ENCODE measurements at regions not wholly inside any gene's neighbourhood (a gene's known extent, or its start where the extent isn't known, plus 50 kb on each side); places are given as distances from the start of the nearest gene placed in this dataset.

DNA sequence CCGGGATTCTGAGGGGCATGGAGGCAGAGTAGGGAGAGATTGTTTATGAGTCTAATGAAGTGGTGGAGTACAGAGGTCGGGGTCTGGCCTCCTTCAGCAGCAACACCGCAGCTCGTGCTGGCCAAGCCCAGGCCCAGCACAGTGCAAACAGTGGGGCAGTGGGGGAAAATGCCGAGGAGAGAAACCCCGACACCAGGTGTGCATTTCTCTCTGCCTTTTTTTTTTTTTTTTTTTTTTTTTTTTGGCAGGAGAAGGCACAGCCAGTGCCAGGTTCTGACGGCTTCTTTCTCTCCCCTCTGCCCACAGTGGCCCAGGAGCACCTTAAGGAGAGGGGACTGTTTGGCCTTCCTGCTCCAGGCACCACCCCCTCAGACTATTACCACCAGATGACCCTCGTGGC, 219.3 kb downstream of the GLI2 start:
- no peak for DNase-seq

DNA sequence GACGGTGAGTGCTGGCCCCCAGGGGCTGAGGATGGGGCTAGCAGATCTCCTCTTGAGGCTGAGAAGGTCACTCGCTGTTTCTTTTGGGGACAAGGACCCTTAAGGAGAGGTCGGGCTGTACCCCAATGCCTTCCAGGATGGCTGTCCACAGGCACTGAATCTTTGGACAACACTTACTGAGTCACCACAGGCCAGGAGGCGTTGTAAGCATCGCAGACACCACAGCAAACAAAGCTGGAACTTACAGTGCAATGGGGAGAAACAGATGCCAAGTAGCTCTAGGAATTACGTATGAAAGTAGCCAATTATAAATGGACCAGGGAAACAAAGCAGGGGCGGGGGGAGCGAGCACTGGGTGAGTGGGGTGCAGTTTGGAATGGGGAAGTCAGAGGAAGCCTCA, 219.8 kb downstream of the GLI2 start:
- no peak for DNase-seq

DNA sequence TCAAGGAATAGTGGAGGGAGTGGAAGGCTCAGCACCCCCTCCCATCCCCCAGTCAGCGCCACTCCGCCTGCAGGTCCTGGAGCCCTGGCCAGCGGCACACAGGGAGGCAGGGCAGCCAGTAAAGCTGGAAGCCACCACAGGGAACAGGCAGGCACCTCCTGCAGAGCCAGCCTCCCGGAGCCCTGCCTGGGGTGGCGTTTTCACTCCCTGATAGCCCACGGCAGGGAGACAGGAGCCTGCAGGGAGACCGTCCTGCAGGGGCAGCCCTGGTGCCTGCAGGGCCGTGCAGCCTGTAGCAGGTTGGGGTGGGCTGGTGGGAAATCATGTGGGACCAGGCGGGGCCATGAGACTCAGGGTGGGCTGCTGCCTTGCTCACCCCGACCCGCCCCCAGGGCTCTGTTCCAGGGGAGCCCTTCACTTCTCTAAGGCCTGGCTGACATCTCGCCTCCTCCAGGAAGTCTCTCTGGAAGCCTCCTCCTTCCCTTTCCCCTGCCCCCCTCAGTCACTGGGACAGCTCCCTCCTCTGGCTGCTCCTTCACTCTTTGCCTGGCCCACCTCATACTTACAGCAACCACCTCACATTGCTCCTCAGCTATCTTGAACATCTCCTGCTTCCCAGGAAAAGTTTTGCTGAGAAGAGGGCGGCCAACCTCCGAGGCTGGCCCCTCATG, 221.0 kb downstream of the GLI2 start:
- no peak for DNase-seq

DNA sequence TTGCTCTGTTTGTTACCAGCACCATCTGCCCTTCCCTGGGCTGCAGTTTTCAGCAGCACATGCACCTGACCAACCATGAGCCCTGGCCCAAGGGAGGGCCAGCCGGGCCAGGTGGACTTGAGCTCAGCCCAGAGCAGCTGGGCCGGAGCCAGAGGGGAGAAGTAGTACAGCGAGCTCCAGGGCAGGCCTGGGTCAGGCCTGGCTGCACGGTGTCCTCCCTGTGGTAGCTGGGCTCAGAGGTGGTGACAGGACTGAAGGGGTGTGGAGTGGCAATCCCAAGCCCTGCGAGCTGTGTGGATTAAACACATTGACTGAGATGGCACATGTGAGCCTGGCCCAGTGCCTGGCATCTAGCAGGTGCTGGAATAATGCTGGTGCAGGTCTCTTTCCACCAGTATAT, 222.2 kb downstream of the GLI2 start:
- DNase-seq, result no peak

DNA sequence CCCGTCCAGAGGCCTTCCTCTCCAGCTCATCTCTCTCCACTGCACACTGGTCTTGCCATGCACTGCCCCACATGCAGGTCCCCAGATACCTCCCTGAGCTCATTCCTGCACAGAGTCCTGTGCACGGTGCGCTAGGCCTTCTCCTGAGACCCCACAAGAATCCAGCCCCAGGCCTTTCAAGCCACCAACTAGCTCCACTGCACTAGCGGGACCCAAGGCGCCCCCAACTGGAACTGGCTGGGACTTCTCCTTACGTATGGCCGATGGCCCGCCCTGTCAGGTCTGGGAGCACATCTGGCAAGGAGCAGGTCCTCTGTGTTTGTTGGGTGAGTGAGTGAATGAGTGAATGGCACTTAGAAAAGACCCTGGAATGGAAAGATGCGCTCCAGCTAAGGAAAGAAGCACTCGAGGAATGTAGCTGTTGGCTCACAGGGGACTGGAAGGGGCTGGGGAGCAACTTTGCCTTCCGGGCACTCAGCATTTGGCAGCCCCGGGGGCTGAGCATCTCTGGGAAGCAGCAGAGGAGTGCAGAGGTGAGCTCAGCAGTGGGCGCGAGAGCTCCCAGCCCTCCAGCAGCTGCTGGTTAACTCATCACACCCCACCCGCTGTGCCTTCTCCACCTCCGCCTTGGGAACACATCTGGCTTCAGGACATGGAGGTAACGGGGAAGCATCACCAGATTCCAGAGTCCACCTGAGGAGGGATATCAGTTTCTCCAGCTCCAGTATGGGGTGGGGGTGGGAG, 223.1 kb downstream of the GLI2 start:
- no peak for DNase-seq

DNA sequence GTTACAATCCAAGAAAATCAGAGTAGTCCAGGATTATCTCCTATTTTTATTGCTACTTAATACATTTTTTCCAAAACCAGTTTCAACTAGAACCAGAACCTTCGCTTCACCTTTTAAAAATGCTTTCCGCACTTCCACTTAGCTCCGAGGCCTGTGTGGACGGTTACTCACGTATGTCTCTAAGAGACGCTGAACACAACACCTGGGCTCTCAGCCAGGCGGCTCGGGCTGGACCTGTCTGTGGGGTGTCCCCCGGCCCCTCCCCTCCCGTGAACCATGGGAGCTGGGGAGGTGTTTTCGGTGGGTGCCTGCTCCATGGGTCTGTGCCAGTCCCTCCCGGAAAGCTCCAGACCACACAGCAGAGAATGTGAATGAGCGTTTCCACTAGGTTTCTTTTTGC, 223.8 kb downstream of the GLI2 start:
- no peak for DNase-seq

DNA sequence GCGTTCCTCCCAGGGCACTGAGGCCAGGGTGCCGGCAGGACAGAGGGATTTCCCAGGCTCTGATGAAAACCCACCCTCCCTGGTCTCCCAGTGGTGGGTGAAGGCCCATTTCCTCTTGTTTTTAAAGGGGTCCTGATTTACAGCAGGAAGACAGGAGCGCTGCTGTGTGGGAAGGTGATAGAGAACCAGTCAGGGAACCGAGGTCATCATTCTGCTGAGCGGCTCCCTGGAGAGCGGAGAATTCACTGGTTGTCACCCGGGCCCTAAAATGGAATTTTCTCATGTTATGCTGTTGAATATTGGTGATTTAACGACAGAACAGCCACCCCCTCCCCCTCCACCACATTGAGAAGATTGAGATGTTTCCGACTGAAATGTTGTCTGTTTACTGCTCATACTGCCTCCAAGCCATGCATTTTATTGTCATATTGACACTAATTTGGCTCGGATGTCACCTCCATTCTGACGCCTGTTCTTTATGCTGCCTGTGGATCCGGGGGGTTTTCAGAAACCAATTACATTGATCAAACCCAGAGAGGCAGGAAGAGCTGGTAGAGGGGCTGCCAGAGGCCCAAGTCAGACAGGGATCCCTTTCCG, 225.2 kb downstream of the GLI2 start:
- no peak for DNase-seq

DNA sequence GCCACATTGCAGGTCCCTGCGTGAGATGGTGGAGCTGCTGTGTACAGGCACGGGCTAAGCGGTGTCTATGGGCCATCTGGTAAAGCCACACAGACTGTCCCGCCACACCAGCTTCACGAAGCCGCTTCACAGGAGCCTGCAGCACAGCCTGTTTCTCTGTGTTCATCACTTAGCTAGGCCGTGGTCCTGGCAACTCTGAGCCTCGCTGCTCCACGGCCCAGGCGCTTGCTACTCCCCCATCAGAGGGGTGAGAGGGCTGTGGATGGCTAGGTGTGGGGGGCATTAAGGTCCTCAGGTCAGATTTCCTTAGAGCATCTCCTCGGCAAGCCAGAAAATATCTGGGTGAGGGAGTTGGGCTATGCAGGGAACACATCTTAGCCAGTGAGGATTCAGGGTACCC, 225.7 kb downstream of the GLI2 start:
- no peak for DNase-seq

DNA sequence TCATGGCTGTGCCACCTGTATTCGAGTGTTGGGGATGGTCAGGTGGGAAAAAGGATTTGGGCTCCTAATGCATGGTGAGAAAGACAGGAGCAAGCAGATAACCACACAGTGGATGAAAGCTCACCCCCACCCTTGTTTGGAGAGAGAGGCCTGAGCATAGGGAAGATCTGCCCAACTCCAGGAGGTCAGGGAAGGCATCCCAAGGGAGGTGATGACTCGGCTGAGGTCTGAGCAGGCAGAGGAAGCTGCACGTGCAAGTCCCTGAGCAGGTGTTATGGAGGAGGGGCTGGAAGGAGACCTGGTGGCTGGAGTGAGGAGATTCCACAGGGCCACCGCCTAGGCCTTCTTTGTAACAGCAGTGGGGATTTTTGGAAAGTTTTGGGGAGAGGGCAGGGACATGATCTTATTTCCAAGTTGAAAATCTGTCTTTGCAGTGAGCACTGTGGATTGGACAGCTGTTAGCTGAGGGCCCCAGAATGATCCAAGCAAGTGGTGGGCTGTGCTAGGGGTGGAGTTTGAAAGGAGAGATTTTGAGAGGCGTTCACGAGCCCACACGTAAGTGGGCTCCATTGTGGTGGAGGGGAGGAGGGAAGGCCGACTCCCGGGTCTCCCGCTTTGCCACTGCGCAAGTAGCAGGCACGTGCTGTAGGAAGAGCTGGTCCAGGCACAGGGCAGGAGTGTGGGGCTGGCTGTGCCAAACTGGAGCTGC, 228.5 kb downstream of the GLI2 start:
- DNase-seq, result peak; percentile 27

DNA sequence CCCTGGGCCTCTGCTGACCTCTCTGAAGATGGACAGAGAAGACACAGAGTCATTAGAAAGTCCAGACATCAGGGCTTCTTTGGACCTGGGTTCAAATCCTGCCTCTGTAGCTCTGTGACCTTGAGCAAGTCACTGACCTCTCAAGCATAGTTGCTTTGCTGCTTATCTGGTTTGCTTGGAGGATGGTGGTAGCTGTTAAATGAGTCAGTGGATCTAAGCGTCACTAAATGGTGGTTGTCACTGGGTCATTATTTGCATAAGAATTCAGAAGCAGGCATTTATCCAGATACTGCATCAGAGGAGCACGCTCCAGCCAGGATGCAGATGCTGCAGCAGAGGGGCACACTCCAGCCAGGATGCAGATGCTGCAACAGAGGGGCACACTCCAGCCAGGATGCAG, 229.2 kb downstream of the GLI2 start:
- peak; percentile 47 for DNase-seq

DNA sequence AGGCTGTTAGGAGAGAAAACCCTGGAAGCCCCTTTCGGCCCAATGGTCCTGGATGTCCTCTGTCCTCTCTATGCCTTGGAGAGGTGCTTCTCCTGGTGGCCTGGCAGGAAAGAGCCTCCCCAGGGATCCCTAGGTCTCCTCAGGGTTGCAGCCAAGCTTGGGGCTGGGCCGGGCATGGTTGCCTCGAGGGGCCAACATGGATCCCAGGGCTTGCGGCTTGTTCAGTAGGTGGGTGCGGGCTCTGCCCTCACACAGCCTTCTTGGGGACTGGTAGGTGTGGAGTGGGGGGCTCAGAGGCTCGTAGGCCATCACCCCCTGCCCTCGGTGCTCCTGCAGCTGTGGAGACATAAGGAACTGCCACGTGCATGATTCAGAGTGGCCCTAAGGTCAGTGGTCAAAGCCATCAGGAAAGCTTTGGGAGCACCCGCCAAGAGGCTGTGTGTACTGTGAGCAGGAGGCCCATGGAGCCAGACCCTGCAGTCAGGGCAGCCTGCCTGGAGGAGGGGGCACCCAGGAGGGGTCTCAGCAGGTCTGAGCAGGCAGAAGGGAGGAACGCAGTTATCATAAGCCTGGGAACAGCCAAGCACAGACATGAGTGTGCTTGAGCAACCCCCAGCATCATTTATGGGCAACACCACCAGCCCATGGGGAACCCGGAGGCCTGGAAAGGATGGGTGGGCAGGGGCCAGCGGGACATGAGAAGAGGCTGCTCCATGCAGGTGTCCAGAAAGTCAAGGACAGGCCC, 231.0 kb downstream of the GLI2 start:
- DNase-seq, result no peak

DNA sequence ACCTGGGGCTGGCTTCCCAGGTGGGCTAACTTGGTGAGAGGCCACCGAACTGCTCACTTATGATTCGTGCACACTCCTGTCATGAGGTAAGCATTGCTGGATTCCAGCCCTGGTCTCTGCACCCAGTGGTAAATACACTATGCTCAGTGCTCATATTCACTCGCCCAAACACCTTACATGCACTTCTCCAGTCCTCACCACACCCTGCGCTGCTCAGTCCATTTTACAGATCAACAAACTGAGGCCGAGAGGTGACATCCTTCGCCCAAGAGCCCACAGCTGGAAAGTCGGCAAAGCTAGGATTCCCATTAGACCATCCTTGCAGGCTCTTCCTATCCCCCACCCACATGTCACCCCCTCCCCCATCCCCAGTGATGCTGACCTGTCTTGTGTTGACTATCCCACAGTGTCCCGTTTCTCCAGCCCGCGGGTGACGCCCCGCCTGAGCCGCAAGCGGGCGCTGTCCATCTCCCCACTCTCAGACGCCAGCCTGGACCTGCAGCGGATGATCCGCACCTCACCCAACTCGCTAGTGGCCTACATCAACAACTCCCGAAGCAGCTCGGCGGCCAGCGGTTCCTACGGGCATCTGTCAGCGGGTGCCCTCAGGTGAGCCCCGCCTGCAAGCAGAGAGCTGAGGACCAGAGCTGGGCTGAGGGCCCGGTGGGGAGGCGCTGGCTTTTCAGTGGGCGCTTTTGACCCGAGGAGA, 232.8 kb downstream of the GLI2 start:
- DNase-seq, result no peak

DNA sequence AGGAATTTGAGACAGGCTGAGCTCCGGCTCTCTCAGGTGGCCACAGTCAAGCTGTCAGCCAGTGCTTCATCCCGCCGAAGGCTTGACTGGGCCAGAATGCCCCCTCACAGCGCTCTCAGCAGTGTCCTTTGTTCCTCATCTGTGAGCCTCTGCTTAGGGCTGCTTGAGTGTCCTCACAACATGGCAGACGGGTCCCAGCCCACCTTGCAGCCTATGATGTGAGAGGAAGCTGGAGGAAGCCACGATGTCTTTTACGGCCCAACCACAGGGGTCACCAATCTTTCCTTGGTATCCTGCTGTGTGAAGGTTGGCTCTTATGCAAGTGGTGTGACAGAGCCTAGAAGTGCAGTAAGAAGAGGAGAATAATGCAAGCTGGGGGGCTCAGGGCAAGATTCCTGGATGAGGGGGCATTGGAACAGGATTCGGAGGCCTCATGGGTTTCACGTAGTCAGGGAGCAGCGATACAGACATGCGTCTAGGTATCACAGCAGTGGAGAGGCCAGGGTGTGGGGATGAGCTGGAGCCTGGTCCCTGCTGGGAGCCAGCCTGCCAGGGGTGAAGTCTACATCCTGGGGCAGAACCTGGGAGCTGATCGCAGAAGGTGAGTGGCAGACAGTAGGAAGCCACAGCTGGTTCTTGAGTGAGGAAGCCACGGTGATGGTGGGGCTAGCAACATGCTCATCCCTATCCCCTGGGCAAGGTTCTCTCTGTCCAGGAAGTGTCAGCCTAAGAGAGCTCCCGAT, 234.1 kb downstream of the GLI2 start:
- no peak for DNase-seq

DNA sequence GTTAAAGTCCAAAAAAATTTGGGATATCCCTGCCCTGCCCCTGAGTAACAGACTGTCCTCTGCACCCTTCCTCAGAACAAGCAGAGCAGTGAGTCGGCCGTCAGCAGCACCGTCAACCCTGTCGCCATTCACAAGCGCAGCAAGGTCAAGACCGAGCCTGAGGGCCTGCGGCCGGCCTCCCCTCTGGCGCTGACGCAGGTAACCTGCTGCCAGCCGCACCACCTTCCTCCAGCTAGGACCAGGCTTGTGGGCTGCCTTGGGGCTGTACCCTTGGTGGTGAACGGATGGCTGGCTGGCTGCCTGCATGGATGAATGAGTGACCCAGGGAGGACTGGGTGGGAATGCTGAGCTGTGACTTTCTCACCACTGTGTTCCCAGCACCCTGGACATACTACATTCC, 236.2 kb downstream of the GLI2 start:
- DNase-seq, result no peak

DNA sequence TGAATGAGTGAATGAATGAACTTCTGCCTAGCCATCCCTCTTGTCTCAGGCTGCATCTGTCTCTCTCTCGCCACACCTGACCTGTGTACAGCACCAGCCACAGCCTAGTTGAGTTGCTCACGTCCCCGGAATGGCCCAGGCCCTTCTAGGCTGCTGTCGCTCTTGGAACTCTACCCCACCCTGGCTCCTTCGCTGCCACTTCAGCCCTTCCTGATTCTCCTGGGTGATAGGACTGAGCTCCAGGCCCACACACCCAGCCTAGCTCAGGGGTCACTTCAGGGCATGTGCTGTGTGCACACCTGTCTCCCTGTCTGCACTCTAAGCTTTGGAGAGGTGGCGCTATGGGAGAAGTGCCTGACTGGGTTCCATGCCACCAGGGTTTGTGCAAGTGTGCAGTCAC, 236.6 kb downstream of the GLI2 start:
- no peak for DNase-seq

DNA sequence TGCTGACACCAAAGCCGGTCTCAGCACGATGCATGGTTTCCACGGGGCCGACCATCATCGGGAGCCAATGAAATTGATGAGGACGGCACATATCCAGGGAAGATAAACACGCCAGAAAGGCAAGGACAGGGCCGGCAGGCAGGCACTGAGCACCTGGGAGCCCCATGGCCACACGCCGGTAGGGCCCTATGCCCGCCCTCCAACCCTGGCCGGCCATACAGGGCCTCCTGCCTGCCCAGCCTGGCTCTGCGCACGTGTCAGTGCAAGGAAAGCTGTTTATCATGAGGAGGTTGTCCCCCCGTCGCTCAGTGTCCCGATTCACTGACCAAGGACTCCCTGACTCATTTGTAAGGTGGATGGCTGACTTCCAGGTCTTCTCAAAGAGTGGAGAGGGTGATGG, 237.5 kb downstream of the GLI2 start:
- DNase-seq, result no peak

DNA sequence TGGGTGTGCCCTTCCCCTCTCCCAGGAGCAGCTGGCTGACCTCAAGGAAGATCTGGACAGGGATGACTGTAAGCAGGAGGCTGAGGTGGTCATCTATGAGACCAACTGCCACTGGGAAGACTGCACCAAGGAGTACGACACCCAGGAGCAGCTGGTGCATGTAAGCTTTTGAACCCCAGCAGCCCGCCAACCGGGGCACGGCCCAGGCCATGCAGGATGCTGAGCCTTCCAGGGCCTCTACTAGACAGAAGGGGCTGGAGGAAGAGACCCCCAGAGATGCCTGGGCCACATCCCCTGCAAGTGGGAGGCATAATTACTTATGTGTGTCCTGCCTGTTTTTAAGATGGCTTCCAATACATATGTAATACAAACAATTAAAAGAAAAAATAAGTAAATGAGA, 239.3 kb downstream of the GLI2 start:
- no peak for DNase-seq

DNA sequence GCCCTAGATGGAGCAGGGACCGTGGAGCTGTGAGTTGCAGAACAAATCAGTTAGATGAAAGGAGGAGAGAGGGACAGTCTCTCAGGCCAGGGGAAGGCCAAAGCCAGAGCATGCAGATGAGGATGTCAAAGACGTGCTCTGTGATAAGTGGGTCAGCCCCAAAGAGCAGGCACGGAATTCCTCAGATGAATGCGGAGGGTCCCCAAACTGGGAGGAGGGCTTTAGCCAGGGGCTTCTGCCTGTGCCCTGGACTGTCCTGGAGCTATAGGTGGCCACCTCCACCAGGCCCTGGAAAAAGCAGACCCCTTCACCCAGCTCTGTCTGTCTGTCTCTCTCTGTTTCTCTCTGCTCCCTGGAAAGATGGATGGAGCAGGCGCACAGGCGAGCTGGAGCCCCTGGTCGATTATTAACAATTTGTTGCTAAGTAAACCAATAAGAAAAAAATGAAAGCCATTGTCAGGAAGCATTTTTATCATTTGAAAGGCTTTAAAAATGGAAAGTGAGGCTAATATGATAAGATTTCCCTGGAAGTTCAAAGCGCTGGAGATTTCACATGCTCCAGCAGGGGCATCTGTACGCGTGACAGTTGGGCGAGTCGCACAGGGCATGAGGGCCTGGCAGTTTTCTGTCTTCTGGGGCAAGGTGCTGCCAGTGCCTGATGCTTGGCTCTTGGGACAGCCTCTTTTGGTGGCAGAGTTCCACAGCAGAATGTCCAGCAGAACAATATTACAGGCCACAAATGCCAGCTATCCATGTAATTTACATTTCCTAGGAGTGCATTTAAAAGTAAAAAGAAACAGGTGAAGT, 241.0 kb downstream of the GLI2 start:
- no peak for DNase-seq

DNA sequence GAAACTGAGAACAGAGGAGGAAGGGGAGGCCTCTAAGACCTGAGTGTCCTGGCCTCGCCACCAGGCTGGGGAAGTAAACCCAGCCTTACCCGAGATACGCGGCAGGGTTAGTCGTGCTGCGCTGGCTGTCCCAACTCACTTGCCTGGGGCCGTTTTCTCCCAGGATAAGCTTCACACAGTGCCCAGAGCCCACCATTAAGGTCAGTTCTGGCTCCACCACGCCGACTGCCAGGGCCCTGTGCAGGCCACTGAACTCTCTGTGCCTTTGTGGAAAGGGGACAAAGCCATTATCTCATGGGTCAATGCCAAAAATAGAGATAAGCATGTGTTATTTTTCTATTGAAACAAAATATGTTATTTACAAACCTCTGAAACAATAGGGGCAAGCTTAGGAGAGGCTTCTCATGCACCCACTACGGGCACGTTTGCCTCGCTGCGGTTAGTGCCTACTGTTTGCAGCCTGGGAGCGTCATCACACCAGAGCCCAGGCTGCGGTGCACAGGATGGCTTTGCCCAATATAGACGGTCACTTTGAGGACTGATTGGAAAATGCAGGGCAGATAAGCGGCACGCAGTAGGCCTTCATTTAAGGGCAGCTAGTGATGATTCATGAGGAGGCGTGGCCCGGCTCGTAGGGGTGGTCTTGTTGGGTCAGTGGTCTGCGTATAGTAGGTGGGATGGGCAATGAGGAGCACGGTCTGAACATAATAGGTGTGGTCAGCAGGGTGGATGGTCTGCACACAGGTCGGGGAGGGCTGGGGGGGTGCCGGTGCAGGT, 242.1 kb downstream of the GLI2 start:
- DNase-seq, result no peak

Data from fibroblast of skin of abdomen (primary cell).